ENCODE measurements at regions not wholly inside any gene's neighbourhood (a gene's known extent, or its start where the extent isn't known, plus 50 kb on each side); places are given as distances from the start of the nearest gene placed in this dataset.

- DNase-seq = no peak
These were observed 59.7 kb upstream of the TMEFF2 start for GRCh38 chr2:192254444-192254843.

GRCh38 chr2:192253692-192254091 is 59.0 kb upstream of the TMEFF2 start:
- DNase-seq = no peak

DNA sequence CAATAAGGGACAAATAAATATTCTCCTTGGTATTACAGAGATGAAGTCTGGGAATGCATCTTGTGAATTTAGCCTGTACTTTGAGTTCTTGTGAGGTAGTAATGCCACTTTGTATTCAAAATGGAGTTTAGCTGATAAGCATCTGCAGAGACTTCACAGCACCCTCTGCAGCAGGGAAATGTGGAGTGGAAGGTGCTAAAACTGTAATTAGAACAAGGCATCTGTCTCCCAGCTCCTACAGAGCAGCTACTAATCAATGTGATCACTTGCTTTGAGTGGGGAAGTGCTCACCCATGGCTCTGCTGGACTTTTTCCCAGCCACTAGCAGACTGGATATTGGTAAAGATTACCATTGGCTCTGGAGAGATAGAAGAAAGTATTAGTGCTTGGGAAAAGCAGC is 56.2 kb upstream of the TMEFF2 start:
- no peak for DNase-seq

DNA sequence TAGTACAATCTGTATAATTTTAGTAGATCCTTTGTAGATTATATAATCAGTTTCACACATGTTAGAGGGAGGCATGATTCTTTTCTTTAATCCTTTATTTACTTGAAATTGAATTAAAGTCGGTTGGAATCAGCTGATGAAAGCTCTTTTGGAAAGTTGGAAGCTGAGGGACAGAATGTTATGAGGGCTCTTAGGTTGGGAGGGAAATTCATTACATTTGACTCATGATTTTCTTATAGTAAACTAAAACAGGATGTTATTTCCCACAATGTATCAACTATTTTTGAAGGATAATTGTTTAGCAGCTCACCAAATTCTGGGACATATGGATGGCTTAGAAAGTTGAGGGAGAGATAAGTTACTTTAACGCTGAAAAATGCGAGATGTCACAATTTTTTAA is 52.7 kb upstream of the TMEFF2 start:
- no peak for DNase-seq

DNA sequence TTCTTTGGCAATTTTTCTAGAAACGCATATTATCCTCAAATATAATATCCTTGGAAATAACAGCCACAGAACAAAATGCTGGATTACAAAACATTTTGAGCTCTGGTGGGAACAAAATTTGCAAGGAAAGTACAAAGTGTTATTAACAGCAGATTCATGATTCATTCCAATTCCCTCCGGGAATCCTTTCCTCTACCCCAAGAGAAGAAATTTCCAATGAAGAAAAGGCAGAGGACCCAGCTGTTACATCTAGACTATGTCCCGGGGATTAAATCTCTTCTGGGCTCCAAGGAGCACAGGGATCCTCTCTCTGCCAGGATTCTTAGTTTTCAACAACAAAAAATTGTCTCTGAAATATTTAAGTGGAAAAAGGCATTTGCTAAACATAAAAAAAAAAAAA is 51.6 kb upstream of the TMEFF2 start:
- no peak for DNase-seq

GRCh38 chr2:192245329-192245728 is 50.6 kb upstream of the TMEFF2 start:
- no peak for DNase-seq
